M059J (cell line): ENCODE measurements at regions not wholly inside any gene's neighbourhood (a gene's known extent, or its start where the extent isn't known, plus 50 kb on each side); places are given as distances from the start of the nearest gene placed in this dataset.
A peak's percentile ranks its signal among the peaks of the same experiment; 100 is the strongest.
"Not testable (repeated sequence)": the region's sequence is repeated elsewhere in the genome, so short reads cannot be mapped to it uniquely, and the experiment has no call there.

Experiments
- DNase-seq: peaks from one replicate; pipeline ENCODE4 v3.0.0-alpha.2; 2012; ENCODE audit warnings: low read depth

GRCh38 chr9:26492608-26493521, 399.7 kb downstream of the CAAP1 start:
- not testable (repeated sequence) for DNase-seq

GRCh38 chr9:26491922-26492607, 400.5 kb downstream of the CAAP1 start:
- DNase-seq = not testable (repeated sequence)

- no peak for DNase-seq
Measured at GRCh38 chr9:26483991-26484390, 408.6 kb downstream of the CAAP1 start.

- no peak for DNase-seq
Measured at GRCh38 chr9:26477963-26478362, 414.6 kb downstream of the CAAP1 start.

GRCh38 chr9:26471261-26471660, 421.3 kb downstream of the CAAP1 start:
- DNase-seq = no peak

GRCh38 chr9:26470284-26470683, 422.3 kb downstream of the CAAP1 start:
- no peak for DNase-seq

- DNase-seq = no peak
Measured at GRCh38 chr9:26463837-26464236, 428.8 kb downstream of the CAAP1 start.

GRCh38 chr9:26462751-26463150, 429.9 kb downstream of the CAAP1 start:
- DNase-seq = no peak

- DNase-seq = peak; percentile 13
Measured at GRCh38 chr9:26462213-26462612, 430.4 kb downstream of the CAAP1 start.

- DNase-seq = no peak
Measured at GRCh38 chr9:26460624-26461023, 432.0 kb downstream of the CAAP1 start.

GRCh38 chr9:26459959-26460358, 432.6 kb downstream of the CAAP1 start:
- no peak for DNase-seq

GRCh38 chr9:26458054-26458453, 434.5 kb downstream of the CAAP1 start:
- DNase-seq = no peak

GRCh38 chr9:26457151-26457550, 435.5 kb downstream of the CAAP1 start:
- no peak for DNase-seq

- DNase-seq = no peak
Measured at GRCh38 chr9:26439061-26439624, 453.5 kb downstream of the CAAP1 start.

- DNase-seq = no peak
Measured at GRCh38 chr9:26437056-26437711, 455.4 kb downstream of the CAAP1 start.

GRCh38 chr9:26426551-26427131, 466.0 kb downstream of the CAAP1 start:
- DNase-seq = peak; percentile 9

- no peak for DNase-seq
Measured at GRCh38 chr9:26418480-26418879, 474.1 kb downstream of the CAAP1 start.

- DNase-seq = no peak
Measured at GRCh38 chr9:26415528-26415927, 477.1 kb downstream of the CAAP1 start.

GRCh38 chr9:26413611-26414010, 479.0 kb downstream of the CAAP1 start:
- DNase-seq = no peak

GRCh38 chr9:26412446-26412845, 480.2 kb downstream of the CAAP1 start:
- no peak for DNase-seq

- no peak for DNase-seq
Measured at GRCh38 chr9:26406676-26407075, 485.9 kb downstream of the CAAP1 start.

GRCh38 chr9:26399556-26399955, 493.0 kb downstream of the CAAP1 start:
- DNase-seq = no peak
